OCI-LY1 (cell line): ENCODE measurements at regions not wholly inside any gene's neighbourhood (a gene's known extent, or its start where the extent isn't known, plus 50 kb on each side); places are given as distances from the start of the nearest gene placed in this dataset.

Source experiments
- H2AFZ ChIP-seq: fragments of 200-600 bp; sonication (generic), shearing (Covaris generic); 2 replicates; pipeline ENCODE4 v1.6.0; 2014; ENCODE audit warnings: antibody characterized with exemption, mild to moderate bottlenecking, low read length
- H3F3A ChIP-seq: fragments of 200-600 bp; sonication (generic), shearing (Covaris generic); 2 replicates; pipeline ENCODE4 v1.6.0; 2014; ENCODE audit warnings: mild to moderate bottlenecking, antibody characterized with exemption, low read length, moderate library complexity; ENCODE audit not compliant: insufficient read depth
- H3K27ac ChIP-seq: fragments of 200-600 bp; sonication (generic); 2 replicates; pipeline ENCODE4 v1.5.1; 2014; ENCODE audit warnings: low read length, mixed run types, mild to moderate bottlenecking, low read depth; ENCODE audit not compliant: poor library complexity, severe bottlenecking
- H3K27me3 ChIP-seq: fragments of 200-600 bp; sonication (generic); 2 replicates; pipeline ENCODE4 v1.6.0; 2014; ENCODE audit warnings: antibody characterized with exemption, mild to moderate bottlenecking, low read length, moderate library complexity; ENCODE audit not compliant: insufficient read depth
- H3K36me3 ChIP-seq: fragments of 200-600 bp; sonication (generic); 2 replicates; pipeline ENCODE4 v1.6.1; 2014; ENCODE audit warnings: mild to moderate bottlenecking, antibody characterized with exemption, low read length, moderate library complexity, mixed read lengths; ENCODE audit not compliant: insufficient read depth
- H3K4me1 ChIP-seq: fragments of 200-600 bp; sonication (generic); 2 replicates; pipeline ENCODE4 v1.5.1; 2014; ENCODE audit warnings: mild to moderate bottlenecking, low read length, moderate library complexity; ENCODE audit not compliant: insufficient read depth, severe bottlenecking
- H3K4me2 ChIP-seq: fragments of 200-600 bp; sonication (generic), shearing (Covaris generic); 2 replicates; pipeline ENCODE4 v1.6.1; 2014; ENCODE audit warnings: low read length
- H3K4me3 ChIP-seq: fragments of 200-600 bp; sonication (generic); 2 replicates; pipeline ENCODE4 v1.5.1; 2014; ENCODE audit warnings: low read length, low read depth, mild to moderate bottlenecking, mixed read lengths; ENCODE audit not compliant: poor library complexity, severe bottlenecking
- H3K79me2 ChIP-seq: fragments of 200-600 bp; shearing (Covaris generic); 2 replicates; pipeline ENCODE4 v1.6.1; 2016; ENCODE audit warnings: mixed run types, low read length, mixed read lengths; ENCODE audit not compliant: insufficient read depth
- H3K9ac ChIP-seq: fragments of 200-600 bp; sonication (generic), shearing (Covaris generic); 2 replicates; pipeline ENCODE4 v1.6.1; 2014; ENCODE audit warnings: mild to moderate bottlenecking, low read length, mixed read lengths
- H3K9me2 ChIP-seq: fragments of 200-600 bp; sonication (generic), shearing (Covaris generic); 2 replicates; pipeline ENCODE4 v1.6.1; 2014; ENCODE audit warnings: low read depth, mild to moderate bottlenecking, low read length, mixed read lengths
- H3K9me3 ChIP-seq: fragments of 200-600 bp; shearing (Covaris generic); 2 replicates; pipeline ENCODE4 v1.6.1; 2014; ENCODE audit warnings: low read length, mixed read lengths
- H4K20me1 ChIP-seq: fragments of 200-600 bp; sonication (generic), shearing (Covaris generic); 2 replicates; pipeline ENCODE4 v1.6.0; 2016; ENCODE audit warnings: mild to moderate bottlenecking, low read length; ENCODE audit not compliant: insufficient read depth
- EZH2 ChIP-seq: fragments of 200-600 bp; sonication (generic), shearing (Covaris generic); IDR thresholded peaks from 2 replicates; pipeline ENCODE4 v1.8.0; 2017; ENCODE audit warnings: borderline replicate concordance, mixed run types, mild to moderate bottlenecking, antibody characterized with exemption, low read length, moderate library complexity, mixed read lengths
- TF ChIP-seq, protein P1 (sequence below): fragments of 200-600 bp; sonication (generic), shearing (Covaris generic); IDR thresholded peaks from 2 replicates; pipeline ENCODE4 v1.5.1; 2017; ENCODE audit warnings: mild to moderate bottlenecking, antibody characterized with exemption, low read length, moderate library complexity, mixed read lengths

DNA sequence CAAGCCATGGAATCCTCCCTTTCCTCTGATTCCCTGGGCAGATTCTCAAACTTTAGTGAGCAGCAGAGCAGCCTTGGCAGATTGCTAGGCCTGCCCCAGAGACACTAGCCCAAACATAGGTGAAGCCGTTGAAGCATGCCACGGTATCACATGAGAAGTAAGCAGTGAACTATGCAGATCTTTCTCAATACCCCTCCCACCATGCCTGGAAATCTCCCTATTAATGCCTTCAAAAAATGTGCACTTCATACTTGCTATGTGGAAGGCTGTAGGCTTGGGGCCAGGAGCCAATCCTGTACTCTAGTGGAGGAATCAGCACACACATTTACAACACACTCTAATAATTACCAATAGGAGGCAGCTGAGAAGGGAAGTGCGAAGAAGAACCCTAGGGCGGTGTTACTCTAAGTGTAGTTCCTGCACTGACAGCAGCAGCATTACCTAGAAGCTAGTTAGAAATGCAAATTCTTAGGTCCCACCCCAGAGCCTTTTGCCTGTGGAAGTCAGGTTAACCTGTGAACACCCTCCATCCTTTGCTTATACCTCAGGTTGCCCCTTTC lies 305.1 kb upstream of the SPRED2 start:
- no peak overlapping the region for H3K4me3 ChIP-seq

DNA sequence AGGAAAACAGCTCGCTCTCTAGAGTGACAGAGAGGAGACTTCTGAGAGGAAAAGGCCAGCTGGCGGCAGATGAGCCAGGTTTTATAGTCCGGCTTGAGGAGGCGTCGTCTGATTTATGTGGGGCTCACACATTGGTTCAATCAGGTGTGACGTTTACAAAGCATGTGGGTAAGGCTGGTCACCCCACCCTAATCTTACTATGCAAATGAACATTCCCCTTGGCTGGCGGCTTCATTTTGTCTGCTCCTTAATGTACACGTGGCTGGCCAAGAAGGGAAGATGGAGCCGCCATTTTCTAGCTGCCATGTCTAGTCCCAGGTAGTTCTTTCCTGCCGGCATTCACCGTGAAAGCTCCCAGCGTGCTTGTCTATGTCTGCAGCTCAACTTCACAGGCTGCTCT lies 299.1 kb upstream of the SPRED2 start:
- Histone ChIP-seq H3K9ac (no peak overlapping the region), H3K9me3 (no peaks in the 10 kb centered on the region), H3K4me1 (no peaks in the 10 kb centered on the region), H3K4me2 (no peak overlapping the region), H3K27ac (no peak overlapping the region), H2AFZ (no peak overlapping the region), H3K27me3 (no peaks in the 10 kb centered on the region), H3F3A (no peaks in the 10 kb centered on the region), H3K4me3 (no peak overlapping the region), H4K20me1 (no peaks in the 10 kb centered on the region), H3K36me3 (no peaks in the 10 kb centered on the region), H3K79me2 (no peaks in the 10 kb centered on the region), H3K9me2 (no peaks in the 10 kb centered on the region)
- no peak for TF ChIP-seq EZH2
- TF ChIP-seq, protein P1, sequence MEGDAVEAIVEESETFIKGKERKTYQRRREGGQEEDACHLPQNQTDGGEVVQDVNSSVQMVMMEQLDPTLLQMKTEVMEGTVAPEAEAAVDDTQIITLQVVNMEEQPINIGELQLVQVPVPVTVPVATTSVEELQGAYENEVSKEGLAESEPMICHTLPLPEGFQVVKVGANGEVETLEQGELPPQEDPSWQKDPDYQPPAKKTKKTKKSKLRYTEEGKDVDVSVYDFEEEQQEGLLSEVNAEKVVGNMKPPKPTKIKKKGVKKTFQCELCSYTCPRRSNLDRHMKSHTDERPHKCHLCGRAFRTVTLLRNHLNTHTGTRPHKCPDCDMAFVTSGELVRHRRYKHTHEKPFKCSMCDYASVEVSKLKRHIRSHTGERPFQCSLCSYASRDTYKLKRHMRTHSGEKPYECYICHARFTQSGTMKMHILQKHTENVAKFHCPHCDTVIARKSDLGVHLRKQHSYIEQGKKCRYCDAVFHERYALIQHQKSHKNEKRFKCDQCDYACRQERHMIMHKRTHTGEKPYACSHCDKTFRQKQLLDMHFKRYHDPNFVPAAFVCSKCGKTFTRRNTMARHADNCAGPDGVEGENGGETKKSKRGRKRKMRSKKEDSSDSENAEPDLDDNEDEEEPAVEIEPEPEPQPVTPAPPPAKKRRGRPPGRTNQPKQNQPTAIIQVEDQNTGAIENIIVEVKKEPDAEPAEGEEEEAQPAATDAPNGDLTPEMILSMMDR: no peak

More for the DNA sequence above, 305.1 kb upstream of the SPRED2 start:
- Histone ChIP-seq H3K79me2 (no peaks in the 10 kb centered on the region), H2AFZ (no peak overlapping the region), H3F3A (no peaks in the 10 kb centered on the region), H3K9me3 (no peaks in the 10 kb centered on the region), H3K36me3 (no peaks in the 10 kb centered on the region), H3K9ac (no peak overlapping the region), H3K4me2 (no peak overlapping the region), H3K9me2 (no peaks in the 10 kb centered on the region), H3K27ac (no peak overlapping the region), H3K4me1 (no peaks in the 10 kb centered on the region), H4K20me1 (no peaks in the 10 kb centered on the region), H3K27me3 (no peaks in the 10 kb centered on the region)
- TF ChIP-seq, protein P1: no peak
- TF ChIP-seq EZH2: no peak

GRCh38 chr2:65730186-65730585 lies 297.8 kb upstream of the SPRED2 start:
- Histone ChIP-seq H3K9ac (no peak overlapping the region), H3K9me3 (no peaks in the 10 kb centered on the region), H3K79me2 (no peaks in the 10 kb centered on the region), H3K4me3 (no peak overlapping the region), H3K9me2 (no peaks in the 10 kb centered on the region), H3K4me1 (no peaks in the 10 kb centered on the region), H2AFZ (no peak overlapping the region), H4K20me1 (no peaks in the 10 kb centered on the region), H3K36me3 (no peaks in the 10 kb centered on the region), H3F3A (no peaks in the 10 kb centered on the region), H3K27me3 (no peaks in the 10 kb centered on the region), H3K27ac (no peak overlapping the region), H3K4me2 (no peak overlapping the region)
- TF ChIP-seq, protein P1: no peak
- TF ChIP-seq EZH2: no peak
